Adrenal gland (tissue), 9 donors: ENCODE measurements at regions not wholly inside any gene's neighbourhood (a gene's known extent, or its start where the extent isn't known, plus 50 kb on each side); places are given as distances from the start of the nearest gene placed in this dataset.

Experiments used
- DNase-seq, 7 donors: peaks; one replicate each; pipeline ENCODE4 v3.0.0-alpha.2; 2019 to 2020
- H3K27ac ChIP-seq, 5 donors: fragments of 200-600 bp; sonication (generic) in 4 of 5; 1 replicate in 3 of 5; 2 replicates in 2 of 5; pipeline versions ENCODE4 v1.5.1 to v1.8.0; 2016 to 2020; ENCODE audit warnings: mild to moderate bottlenecking in 1 of 5
- H3K27me3 ChIP-seq: fragments of 200-600 bp; 2 replicates; pipeline ENCODE4 v1.8.0; 2021
- H3K36me3 ChIP-seq, 2 donors: fragments of 200-600 bp; replicated peaks in 1 of 2; 1 replicate in 1 of 2; 2 replicates in 1 of 2; pipeline versions ENCODE4 v1.5.1 to v1.8.0; 2018 to 2022
- H3K4me1 ChIP-seq, 2 donors: fragments of 200-600 bp; replicated peaks in 1 of 2; 1 replicate in 1 of 2; 2 replicates in 1 of 2; pipeline versions ENCODE4 v1.5.1 to v1.8.0; 2018 to 2021
- H3K4me3 ChIP-seq, 4 donors: fragments of 200-600 bp; sonication (generic) in 3 of 4; one replicate each; pipeline ENCODE4 v1.5.1; 2016 to 2018
- H3K9me3 ChIP-seq, 3 donors: fragments of 200-600 bp; sonication (generic) in 1 of 3; replicated peaks in 1 of 3; 1 replicate in 2 of 3; 2 replicates in 1 of 3; pipeline versions ENCODE4 v1.5.1 to v1.8.0; 2016 to 2021
- POLR2A ChIP-seq, 2 donors: fragments of 450-650 bp; IDR thresholded peaks; one replicate each; pipeline ENCODE4 v1.6.1; 2017; ENCODE audit warnings: antibody characterized with exemption in 2 of 2, mild to moderate bottlenecking in 2 of 2, moderate library complexity in 1 of 2
- WGBS, 4 donors: extraction: QIAGEN DNeasy Blood & Tissue Kit in 2 of 4; methylation state at CpG; one replicate each; pipeline versions ENCODE4 v1.1.5 to v1.1.7; 2013 to 2017; 5-methylcytosine and 5-hydroxymethylcytosine counted together
- intact Hi-C, 2 donors: fragments of 100-400 bp; cut with DNase I; formaldehyde crosslinking; loops; one replicate each; pipeline versions ENCODE4 v1.14.1 to v1.15.0; 2022 to 2023
- TF ChIP-seq, protein P1 (sequence below), 6 experiments: fragments of 450-650 bp in 4 of 6; fragments of 200-600 bp in 2 of 6; sonication (generic) in 1 of 6; IDR thresholded peaks; 1 replicate in 5 of 6; 2 replicates in 1 of 6; pipeline versions ENCODE4 v1.5.1 to v1.8.0; 2016 to 2021; ENCODE audit warnings: antibody characterized with exemption in 6 of 6, mild to moderate bottlenecking in 2 of 6, moderate library complexity in 1 of 6
- donor health status: healthy with polysubstance abuse.
- donor health status: Bipolar disorder and iron deficiency.
- donor health status: DM: yes; HTN: yes; CAD: no.
- donor health status: DM: no; HTN: no; CAD: no.
- donor health status: DM: no; HTN: no; CAD: no.

DNA sequence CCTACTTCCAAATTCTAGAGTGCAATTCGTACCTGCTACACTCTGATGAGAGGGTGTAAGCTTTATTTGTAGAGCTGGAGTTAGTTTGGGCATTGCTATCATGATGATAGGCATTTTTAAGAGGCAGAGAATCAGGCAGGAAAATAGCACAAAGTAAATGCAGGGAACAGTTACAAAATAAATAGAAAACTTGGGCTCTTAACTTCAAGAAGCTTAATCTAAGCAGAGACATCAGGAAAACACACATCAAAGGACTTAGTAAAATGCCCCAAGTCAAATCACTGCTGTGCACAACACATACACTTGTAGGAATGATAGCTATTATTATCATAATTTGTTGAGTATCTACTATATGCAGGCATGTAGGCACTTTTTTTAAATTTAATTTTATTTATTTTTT, 381.2 kb downstream of the CD83 start:
- no peak for TF ChIP-seq POLR2A (IDR thresholded peaks at IDR 0.05)
- TF ChIP-seq, protein P1, sequence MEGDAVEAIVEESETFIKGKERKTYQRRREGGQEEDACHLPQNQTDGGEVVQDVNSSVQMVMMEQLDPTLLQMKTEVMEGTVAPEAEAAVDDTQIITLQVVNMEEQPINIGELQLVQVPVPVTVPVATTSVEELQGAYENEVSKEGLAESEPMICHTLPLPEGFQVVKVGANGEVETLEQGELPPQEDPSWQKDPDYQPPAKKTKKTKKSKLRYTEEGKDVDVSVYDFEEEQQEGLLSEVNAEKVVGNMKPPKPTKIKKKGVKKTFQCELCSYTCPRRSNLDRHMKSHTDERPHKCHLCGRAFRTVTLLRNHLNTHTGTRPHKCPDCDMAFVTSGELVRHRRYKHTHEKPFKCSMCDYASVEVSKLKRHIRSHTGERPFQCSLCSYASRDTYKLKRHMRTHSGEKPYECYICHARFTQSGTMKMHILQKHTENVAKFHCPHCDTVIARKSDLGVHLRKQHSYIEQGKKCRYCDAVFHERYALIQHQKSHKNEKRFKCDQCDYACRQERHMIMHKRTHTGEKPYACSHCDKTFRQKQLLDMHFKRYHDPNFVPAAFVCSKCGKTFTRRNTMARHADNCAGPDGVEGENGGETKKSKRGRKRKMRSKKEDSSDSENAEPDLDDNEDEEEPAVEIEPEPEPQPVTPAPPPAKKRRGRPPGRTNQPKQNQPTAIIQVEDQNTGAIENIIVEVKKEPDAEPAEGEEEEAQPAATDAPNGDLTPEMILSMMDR (IDR thresholded peaks at IDR 0.05) = no peak
- no peak overlapping the region for H3K4me3 ChIP-seq
- DNase-seq = no peak

DNA sequence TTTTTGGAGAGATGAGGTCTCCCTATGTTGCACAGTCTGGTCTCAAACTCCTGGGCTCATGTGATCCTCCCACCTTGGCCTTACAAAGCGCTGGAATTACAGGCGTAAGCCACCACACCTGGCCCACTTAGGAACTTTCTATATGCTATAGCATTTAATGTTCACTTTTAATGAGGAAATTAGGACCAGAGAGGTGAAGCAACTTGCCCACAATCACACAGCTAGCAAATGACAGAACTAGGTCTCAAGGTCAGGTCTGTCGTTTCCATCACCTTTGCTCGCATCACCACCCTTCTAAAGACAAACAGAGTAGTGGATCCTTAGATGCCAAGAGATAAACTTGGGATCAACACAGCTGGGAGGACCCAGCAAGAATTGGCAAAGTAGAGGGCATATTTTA, 381.7 kb downstream of the CD83 start:
- H3K4me1 ChIP-seq = no peaks in the 10 kb centered on the region
- TF ChIP-seq POLR2A (IDR thresholded peaks at IDR 0.05) = no peak
- TF ChIP-seq, protein P1 (IDR thresholded peaks at IDR 0.05) = no peak
- intact Hi-C loops = no loop called here
- WGBS, 4 donors = 74 to 84% (median 80%) methylated on average over 4 of the region's 4 CpGs
- DNase-seq = no peak
- H3K9me3 ChIP-seq = no peaks in the 10 kb centered on the region
- H3K36me3 ChIP-seq = no peaks in the 10 kb centered on the region
- no peak overlapping the region for H3K4me3 ChIP-seq
- H3K27ac ChIP-seq = no peak overlapping the region
- H3K27me3 ChIP-seq = peaks cover 2% of the 10 kb centered on the region

More for the DNA sequence above, 381.2 kb downstream of the CD83 start:
- WGBS, 4 donors = 68 to 80% (median 75%) methylated on average over 1 of the region's 1 CpG
- H3K36me3 ChIP-seq = no peaks in the 10 kb centered on the region
- peaks cover 2% of the 10 kb centered on the region for H3K27me3 ChIP-seq
- intact Hi-C loops = no loop called here
- H3K4me1 ChIP-seq = no peaks in the 10 kb centered on the region
- no peaks in the 10 kb centered on the region for H3K9me3 ChIP-seq
- H3K27ac ChIP-seq = no peak overlapping the region

DNA sequence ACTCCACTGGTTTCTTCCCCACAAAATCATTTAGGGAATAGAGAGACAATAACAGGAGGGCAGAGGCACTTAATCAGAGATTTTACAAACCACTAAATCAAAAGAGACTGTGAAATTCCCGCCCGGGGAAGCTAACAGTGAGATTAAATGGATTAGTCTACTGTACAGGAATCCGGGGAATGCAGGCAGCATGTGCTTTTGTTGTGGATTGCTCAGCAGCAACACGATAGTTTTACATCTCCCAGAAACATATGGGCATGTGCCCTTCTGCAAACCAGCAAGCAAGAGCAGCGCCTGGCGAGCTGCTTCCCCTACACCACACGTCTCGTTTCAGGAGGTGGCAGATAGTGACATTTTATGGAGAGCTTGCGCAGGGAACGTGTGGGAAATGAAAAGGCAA, 382.3 kb downstream of the CD83 start:
- DNase-seq = no peak
- Histone ChIP-seq H3K27me3 (peaks cover 2% of the 10 kb centered on the region), H3K36me3 (no peaks in the 10 kb centered on the region), H3K27ac (no peak overlapping the region), H3K4me3 (no peak overlapping the region), H3K4me1 (no peaks in the 10 kb centered on the region), H3K9me3 (no peaks in the 10 kb centered on the region)
- TF ChIP-seq, protein P1 (IDR thresholded peaks at IDR 0.05) = no peak
- TF ChIP-seq POLR2A (IDR thresholded peaks at IDR 0.05) = no peak
- intact Hi-C loops = no loop called here
- 57 to 76% (median 71%) methylated on average over 10 of the region's 10 CpGs for WGBS, 4 donors

DNA sequence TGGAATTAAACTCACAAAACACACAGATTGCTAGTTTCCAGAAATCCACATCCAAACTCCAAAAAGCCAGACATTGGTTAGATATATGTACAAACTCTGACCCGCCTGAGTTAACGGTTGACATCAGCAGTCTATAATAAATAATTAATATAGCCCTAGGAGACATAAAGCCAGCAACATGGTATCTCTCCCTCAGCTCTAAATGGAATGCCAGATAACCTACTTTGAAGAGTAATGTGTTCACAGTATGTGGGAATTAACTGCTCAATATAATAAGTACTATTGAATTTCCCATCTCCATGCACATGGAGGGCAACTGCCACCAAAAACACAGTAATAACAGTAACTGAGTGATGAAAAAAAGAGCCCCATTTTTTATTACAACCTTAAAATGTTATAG, 383.2 kb downstream of the CD83 start:
- Histone ChIP-seq H3K9me3 (no peaks in the 10 kb centered on the region), H3K36me3 (no peaks in the 10 kb centered on the region), H3K4me3 (no peak overlapping the region), H3K4me1 (no peaks in the 10 kb centered on the region), H3K27ac (no peak overlapping the region), H3K27me3 (peaks cover 2% of the 10 kb centered on the region)
- TF ChIP-seq POLR2A (IDR thresholded peaks at IDR 0.05) = no peak
- TF ChIP-seq, protein P1 (IDR thresholded peaks at IDR 0.05) = no peak
- DNase-seq = no peak
- WGBS, 4 donors = 92 to 98% (median 95%) methylated on average over 2 of the region's 2 CpGs
- intact Hi-C loops = no loop called here
